Stromal cell of bone marrow (primary cell): ENCODE measurements at regions not wholly inside any gene's neighbourhood (a gene's known extent, or its start where the extent isn't known, plus 50 kb on each side); places are given as distances from the start of the nearest gene placed in this dataset.

Source experiments
- DNase-seq: peaks from one replicate; pipeline ENCODE4 v3.0.0-alpha.2; 2012; ENCODE audit warnings: low read depth

GRCh38 chr6:12383448-12383847 lies 93.3 kb downstream of the EDN1 start:
- no peak for DNase-seq

- DNase-seq = no peak
Observed at GRCh38 chr6:12384357-12384912, 94.3 kb downstream of the EDN1 start.

- no peak for DNase-seq
Observed at GRCh38 chr6:12385316-12385715, 95.2 kb downstream of the EDN1 start.

GRCh38 chr6:12386816-12387215 lies 96.7 kb downstream of the EDN1 start:
- no peak for DNase-seq

- no peak for DNase-seq
Observed at GRCh38 chr6:12391472-12391871, 101.3 kb downstream of the EDN1 start.

- DNase-seq = no peak
Observed at GRCh38 chr6:12392490-12392889, 102.3 kb downstream of the EDN1 start.

- no peak for DNase-seq
Observed at GRCh38 chr6:12393100-12393499, 102.9 kb downstream of the EDN1 start.

- no peak for DNase-seq
Observed at GRCh38 chr6:12394170-12394569, 104.0 kb downstream of the EDN1 start.

- no peak for DNase-seq
Observed at GRCh38 chr6:12395898-12396297, 105.7 kb downstream of the EDN1 start.

- no peak for DNase-seq
Observed at GRCh38 chr6:12401200-12401599, 111.0 kb downstream of the EDN1 start.

GRCh38 chr6:12403201-12403826 lies 113.2 kb downstream of the EDN1 start:
- peak; percentile 59 for DNase-seq

GRCh38 chr6:12403947-12404647 lies 113.9 kb downstream of the EDN1 start:
- no peak for DNase-seq

GRCh38 chr6:12404651-12405050 lies 114.5 kb downstream of the EDN1 start:
- no peak for DNase-seq

GRCh38 chr6:12408752-12409151 lies 118.6 kb downstream of the EDN1 start:
- DNase-seq = no peak

- no peak for DNase-seq
Observed at GRCh38 chr6:12410946-12411345, 120.8 kb downstream of the EDN1 start.

- peak; percentile 24 for DNase-seq
Observed at GRCh38 chr6:12414096-12414675, 124.0 kb downstream of the EDN1 start.

GRCh38 chr6:12415980-12416598 lies 125.9 kb downstream of the EDN1 start:
- DNase-seq = no peak

GRCh38 chr6:12417191-12417590 lies 127.0 kb downstream of the EDN1 start:
- DNase-seq = no peak

- no peak for DNase-seq
Observed at GRCh38 chr6:12418946-12419345, 128.8 kb downstream of the EDN1 start.

- DNase-seq = no peak
Observed at GRCh38 chr6:12419631-12420272, 129.6 kb downstream of the EDN1 start.

GRCh38 chr6:12420626-12421025 lies 130.5 kb downstream of the EDN1 start:
- DNase-seq = no peak

- DNase-seq = no peak
Observed at GRCh38 chr6:12421596-12421995, 131.4 kb downstream of the EDN1 start.
